NOMO-1 treated with dmso at 0.1 percent for 144 hours (cell line): ENCODE measurements at regions not wholly inside any gene's neighbourhood (a gene's known extent, or its start where the extent isn't known, plus 50 kb on each side); places are given as distances from the start of the nearest gene placed in this dataset.
"Not testable (repeated sequence)": the region's sequence is repeated elsewhere in the genome, so short reads cannot be mapped to it uniquely, and the experiment has no call there.

Experiments
- DNase-seq: peaks from one replicate; lab custom pipeline; 2025; ENCODE audit not compliant: unreplicated experiment; lab: John Stamatoyannopoulos, UW

DNA sequence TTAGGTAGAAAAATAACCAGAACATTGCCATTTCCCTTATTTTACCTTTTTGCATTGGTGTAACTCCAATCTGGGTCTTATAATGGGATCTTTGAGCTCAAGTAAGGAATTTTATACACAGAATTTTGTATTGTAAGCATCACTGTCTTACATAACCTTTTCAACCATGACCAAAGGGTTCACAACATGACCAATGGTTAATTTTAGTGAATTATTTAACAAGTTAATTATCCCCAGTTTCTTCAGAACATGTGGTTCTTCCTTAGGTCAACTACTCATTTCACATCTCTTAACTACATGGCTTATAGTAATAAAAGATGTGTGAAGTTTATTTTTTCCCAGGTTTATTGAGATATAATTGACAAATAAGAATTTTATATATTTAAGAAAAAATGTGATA, 74.2 kb upstream of the RHOBTB1 start:
- DNase-seq = no peak

DNA sequence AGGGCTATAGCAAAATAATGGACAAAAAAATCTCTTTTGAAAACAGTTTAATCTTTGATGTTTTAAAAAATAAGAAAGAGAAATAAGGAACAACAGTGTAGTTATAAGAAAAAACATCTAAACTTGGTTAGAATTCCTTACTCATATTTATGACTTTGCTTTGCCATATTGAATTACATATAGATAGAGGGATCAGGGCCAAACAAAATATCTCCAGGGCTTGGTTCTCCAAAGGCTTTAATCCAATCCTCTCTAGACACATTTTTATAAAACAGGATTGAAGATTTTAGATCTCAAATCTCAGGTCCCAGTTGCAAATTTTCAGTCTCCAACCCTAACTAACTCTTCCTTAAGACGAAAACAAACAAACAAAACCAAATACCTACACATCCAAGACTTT, 72.6 kb upstream of the RHOBTB1 start:
- no peak for DNase-seq

DNA sequence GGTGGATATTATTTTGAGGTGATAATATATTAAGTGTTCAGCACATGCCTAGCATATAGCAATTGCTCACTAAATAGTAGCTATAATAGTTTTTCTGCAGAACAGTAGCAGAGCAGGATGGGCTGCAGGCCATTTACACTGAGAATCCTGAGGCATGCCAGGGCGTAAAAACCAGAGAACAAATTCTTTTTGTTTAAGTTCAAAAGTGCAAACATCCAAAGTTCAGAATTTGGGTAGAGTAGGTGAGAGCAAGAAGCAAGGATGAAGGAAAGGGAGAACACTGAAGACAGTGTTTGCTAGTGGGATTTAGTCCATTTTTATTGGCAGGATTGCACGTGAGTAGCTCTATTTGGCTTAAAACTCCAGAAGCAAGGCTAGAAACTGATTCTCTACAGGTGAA, 72.0 kb upstream of the RHOBTB1 start:
- no peak for DNase-seq

DNA sequence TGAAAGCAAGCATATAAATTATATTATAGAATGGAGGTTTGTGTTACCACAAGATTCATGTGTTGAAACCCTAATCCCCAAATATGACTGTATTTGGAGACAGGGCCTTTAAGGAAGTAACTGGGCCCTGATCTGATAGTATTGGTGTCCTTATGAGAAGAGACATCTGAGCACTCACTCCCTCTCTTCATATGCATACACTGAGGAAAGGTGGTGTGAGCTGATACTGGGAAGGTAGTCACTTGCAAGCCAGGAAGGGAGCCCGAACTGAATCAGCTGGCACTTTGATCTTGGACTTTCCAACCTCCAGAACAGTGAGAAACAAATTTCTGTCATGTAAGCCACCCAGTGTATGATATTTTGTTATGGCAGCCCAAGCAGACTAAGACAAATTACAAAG, 66.9 kb upstream of the RHOBTB1 start:
- DNase-seq = no peak

DNA sequence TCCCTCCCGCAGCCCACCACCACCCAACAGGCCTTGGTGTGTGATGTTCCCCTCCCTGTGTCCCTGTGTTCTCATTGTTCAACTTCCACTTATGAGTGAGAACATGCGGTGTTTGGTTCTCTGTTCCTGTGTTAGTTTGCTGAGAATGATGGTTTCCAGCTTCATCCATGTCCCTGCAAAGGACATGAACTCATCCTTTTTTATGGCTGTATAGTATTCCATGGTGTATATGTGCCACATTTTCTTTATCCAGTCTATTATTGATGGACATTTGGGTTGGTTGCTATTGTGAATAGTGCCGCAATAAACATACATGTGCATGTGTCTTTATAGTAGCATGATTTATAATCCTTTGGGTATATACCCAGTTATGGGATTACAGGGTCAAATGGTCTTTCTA, 59.1 kb upstream of the RHOBTB1 start:
- DNase-seq = not testable (repeated sequence)

DNA sequence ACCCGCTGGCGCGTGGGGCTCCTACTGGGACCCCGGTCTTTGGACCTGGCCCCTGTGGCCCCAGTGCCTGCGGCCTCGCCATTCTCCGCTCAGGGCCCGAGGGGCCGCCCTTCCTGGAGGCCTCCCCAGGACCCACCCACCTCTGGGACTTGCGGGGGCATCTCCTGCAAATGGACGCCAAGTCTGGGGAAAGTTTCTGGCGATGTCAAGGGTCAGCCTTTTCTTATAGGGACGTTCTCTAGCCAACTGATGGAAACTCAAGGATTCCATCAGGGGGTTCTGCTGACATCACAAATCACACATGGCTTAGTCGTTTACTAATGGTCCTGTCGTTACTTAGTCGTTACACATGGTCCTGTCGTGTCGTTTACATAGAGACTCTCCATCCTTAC, 57.7 kb upstream of the RHOBTB1 start:
- DNase-seq = no peak

DNA sequence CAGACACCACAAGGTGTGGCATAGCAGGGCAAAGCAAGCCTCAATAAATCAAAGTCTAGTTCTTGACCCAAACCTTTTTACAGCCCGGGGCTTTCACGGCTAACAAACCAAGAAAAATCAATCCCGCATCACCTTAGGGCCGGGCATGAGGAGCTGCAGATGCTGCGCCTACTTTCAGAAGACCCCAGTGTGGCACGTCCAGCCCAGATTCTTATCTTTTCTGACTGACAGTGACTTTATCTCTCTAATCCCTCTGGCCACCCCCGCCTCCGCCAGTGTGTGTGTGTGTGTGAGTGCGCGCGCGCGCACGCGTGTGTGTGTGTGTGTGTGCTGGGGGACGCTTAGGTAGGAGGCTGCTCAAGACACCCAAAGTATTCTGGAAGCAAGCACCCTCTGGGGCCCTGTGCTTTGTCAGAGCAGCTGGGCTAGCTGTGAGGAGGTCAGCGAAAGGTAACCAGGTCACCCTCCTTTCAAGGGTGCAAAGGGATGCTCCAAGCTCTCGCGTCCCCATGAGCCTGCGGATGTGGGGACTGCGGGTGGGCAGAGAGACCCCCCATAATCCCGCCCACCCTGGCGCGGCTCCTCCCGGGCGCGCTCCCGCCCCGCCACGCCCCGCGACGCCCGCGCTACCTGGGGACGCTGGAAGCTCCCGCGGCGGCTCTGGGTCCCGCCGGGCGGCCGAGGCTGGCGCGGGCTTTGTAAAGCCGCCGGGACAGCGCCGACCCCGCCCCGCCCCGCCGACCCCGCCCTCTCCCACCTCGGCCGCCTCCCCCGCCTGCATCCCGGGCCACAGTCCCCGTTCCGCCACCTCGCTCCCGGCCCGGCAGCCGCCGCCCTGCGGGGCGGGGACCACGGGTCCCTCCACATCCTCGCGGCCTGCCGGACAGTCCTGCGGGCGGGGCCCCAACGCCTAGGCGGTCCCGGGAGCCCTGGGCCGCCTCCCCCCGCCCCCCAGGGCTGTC, 57.1 kb upstream of the RHOBTB1 start:
- no peak for DNase-seq

DNA sequence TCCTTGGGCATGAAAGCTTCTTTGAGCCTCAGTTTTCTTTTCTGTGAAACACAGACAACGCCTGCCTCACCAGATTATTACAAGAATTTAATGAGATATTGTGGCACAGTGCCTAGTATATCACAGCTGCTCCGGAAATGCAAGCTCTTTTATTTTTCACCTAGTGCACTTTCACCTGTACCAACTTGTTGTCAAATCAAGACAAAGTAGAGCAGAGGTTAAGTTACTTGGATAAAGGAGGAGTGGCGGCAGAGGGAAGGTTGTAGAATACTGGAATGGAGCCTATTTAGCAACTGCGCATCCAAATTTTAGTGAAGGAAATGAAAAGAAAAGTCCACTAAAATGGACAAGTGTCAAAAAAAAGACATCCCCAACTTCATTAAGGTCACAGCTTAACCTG, 54.9 kb upstream of the RHOBTB1 start:
- no peak for DNase-seq

DNA sequence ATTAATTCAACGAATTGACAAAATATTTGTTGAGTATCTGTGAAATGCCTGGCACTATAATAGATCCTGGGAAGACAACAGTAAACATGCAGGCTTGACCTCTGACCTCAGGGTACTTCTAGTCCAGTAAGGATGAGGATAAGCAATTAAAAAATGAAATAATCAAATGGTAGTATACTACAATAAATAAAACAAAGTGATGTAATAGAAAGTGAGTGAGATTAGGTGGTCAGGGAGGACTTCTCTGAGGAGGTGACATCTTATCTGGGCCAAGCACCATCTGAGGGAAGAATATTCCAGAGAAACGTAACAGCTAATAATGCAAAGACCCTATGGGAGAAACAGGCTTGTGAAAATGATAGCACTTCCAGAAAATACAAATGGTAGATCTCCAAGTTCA, 50.1 kb upstream of the RHOBTB1 start:
- DNase-seq = no peak
